OCI-LY1 (cell line): ENCODE measurements at regions not wholly inside any gene's neighbourhood (a gene's known extent, or its start where the extent isn't known, plus 50 kb on each side); places are given as distances from the start of the nearest gene placed in this dataset.

ENCODE experiments used
- H2AFZ ChIP-seq: fragments of 200-600 bp; sonication (generic), shearing (Covaris generic); 2 replicates; pipeline ENCODE4 v1.6.0; 2014; ENCODE audit warnings: antibody characterized with exemption, mild to moderate bottlenecking, low read length
- H3F3A ChIP-seq: fragments of 200-600 bp; sonication (generic), shearing (Covaris generic); 2 replicates; pipeline ENCODE4 v1.6.0; 2014; ENCODE audit warnings: mild to moderate bottlenecking, antibody characterized with exemption, low read length, moderate library complexity; ENCODE audit not compliant: insufficient read depth
- H3K27ac ChIP-seq: fragments of 200-600 bp; sonication (generic); 2 replicates; pipeline ENCODE4 v1.5.1; 2014; ENCODE audit warnings: low read length, mixed run types, mild to moderate bottlenecking, low read depth; ENCODE audit not compliant: poor library complexity, severe bottlenecking
- H3K27me3 ChIP-seq: fragments of 200-600 bp; sonication (generic); 2 replicates; pipeline ENCODE4 v1.6.0; 2014; ENCODE audit warnings: antibody characterized with exemption, mild to moderate bottlenecking, low read length, moderate library complexity; ENCODE audit not compliant: insufficient read depth
- H3K36me3 ChIP-seq: fragments of 200-600 bp; sonication (generic); 2 replicates; pipeline ENCODE4 v1.6.1; 2014; ENCODE audit warnings: mild to moderate bottlenecking, antibody characterized with exemption, low read length, moderate library complexity, mixed read lengths; ENCODE audit not compliant: insufficient read depth
- H3K4me1 ChIP-seq: fragments of 200-600 bp; sonication (generic); 2 replicates; pipeline ENCODE4 v1.5.1; 2014; ENCODE audit warnings: mild to moderate bottlenecking, low read length, moderate library complexity; ENCODE audit not compliant: insufficient read depth, severe bottlenecking
- H3K4me2 ChIP-seq: fragments of 200-600 bp; sonication (generic), shearing (Covaris generic); 2 replicates; pipeline ENCODE4 v1.6.1; 2014; ENCODE audit warnings: low read length
- H3K4me3 ChIP-seq: fragments of 200-600 bp; sonication (generic); 2 replicates; pipeline ENCODE4 v1.5.1; 2014; ENCODE audit warnings: low read length, low read depth, mild to moderate bottlenecking, mixed read lengths; ENCODE audit not compliant: poor library complexity, severe bottlenecking
- H3K79me2 ChIP-seq: fragments of 200-600 bp; shearing (Covaris generic); 2 replicates; pipeline ENCODE4 v1.6.1; 2016; ENCODE audit warnings: mixed run types, low read length, mixed read lengths; ENCODE audit not compliant: insufficient read depth
- H3K9ac ChIP-seq: fragments of 200-600 bp; sonication (generic), shearing (Covaris generic); 2 replicates; pipeline ENCODE4 v1.6.1; 2014; ENCODE audit warnings: mild to moderate bottlenecking, low read length, mixed read lengths
- H3K9me2 ChIP-seq: fragments of 200-600 bp; sonication (generic), shearing (Covaris generic); 2 replicates; pipeline ENCODE4 v1.6.1; 2014; ENCODE audit warnings: low read depth, mild to moderate bottlenecking, low read length, mixed read lengths
- H3K9me3 ChIP-seq: fragments of 200-600 bp; shearing (Covaris generic); 2 replicates; pipeline ENCODE4 v1.6.1; 2014; ENCODE audit warnings: low read length, mixed read lengths
- H4K20me1 ChIP-seq: fragments of 200-600 bp; sonication (generic), shearing (Covaris generic); 2 replicates; pipeline ENCODE4 v1.6.0; 2016; ENCODE audit warnings: mild to moderate bottlenecking, low read length; ENCODE audit not compliant: insufficient read depth
- EZH2 ChIP-seq: fragments of 200-600 bp; sonication (generic), shearing (Covaris generic); IDR thresholded peaks from 2 replicates; pipeline ENCODE4 v1.8.0; 2017; ENCODE audit warnings: borderline replicate concordance, mixed run types, mild to moderate bottlenecking, antibody characterized with exemption, low read length, moderate library complexity, mixed read lengths
- TF ChIP-seq, protein P1 (sequence below): fragments of 200-600 bp; sonication (generic), shearing (Covaris generic); IDR thresholded peaks from 2 replicates; pipeline ENCODE4 v1.5.1; 2017; ENCODE audit warnings: mild to moderate bottlenecking, antibody characterized with exemption, low read length, moderate library complexity, mixed read lengths

DNA sequence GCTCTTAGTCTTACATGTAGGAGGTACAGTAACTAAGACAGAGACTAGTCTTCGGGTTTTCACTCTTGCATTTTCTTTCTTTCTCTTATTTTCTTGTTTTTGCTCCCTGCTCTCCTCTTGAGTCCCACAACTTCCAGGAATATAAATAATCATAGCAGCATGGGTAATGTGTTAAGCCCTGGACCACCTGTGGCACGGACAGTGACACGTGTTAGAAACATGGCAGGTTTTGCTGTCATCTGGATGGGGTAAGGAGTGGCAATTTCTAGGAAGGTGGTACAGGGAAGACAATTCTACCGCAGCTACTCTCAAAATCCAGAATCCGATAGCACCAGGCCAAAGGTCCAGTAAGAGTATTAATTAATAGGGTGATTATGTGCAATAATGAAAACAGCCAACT, 237.5 kb upstream of the FAM98A start:
- TF ChIP-seq EZH2, result no peak
- TF ChIP-seq, protein P1, sequence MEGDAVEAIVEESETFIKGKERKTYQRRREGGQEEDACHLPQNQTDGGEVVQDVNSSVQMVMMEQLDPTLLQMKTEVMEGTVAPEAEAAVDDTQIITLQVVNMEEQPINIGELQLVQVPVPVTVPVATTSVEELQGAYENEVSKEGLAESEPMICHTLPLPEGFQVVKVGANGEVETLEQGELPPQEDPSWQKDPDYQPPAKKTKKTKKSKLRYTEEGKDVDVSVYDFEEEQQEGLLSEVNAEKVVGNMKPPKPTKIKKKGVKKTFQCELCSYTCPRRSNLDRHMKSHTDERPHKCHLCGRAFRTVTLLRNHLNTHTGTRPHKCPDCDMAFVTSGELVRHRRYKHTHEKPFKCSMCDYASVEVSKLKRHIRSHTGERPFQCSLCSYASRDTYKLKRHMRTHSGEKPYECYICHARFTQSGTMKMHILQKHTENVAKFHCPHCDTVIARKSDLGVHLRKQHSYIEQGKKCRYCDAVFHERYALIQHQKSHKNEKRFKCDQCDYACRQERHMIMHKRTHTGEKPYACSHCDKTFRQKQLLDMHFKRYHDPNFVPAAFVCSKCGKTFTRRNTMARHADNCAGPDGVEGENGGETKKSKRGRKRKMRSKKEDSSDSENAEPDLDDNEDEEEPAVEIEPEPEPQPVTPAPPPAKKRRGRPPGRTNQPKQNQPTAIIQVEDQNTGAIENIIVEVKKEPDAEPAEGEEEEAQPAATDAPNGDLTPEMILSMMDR, result no peak
- no peaks in the 10 kb centered on the region for H3K27me3 ChIP-seq
- H2AFZ ChIP-seq, result no peak overlapping the region
- H3F3A ChIP-seq, result no peaks in the 10 kb centered on the region
- H4K20me1 ChIP-seq, result no peaks in the 10 kb centered on the region
- no peak overlapping the region for H3K9ac ChIP-seq
- no peaks in the 10 kb centered on the region for H3K4me1 ChIP-seq
- H3K4me2 ChIP-seq, result no peak overlapping the region
- no peaks in the 10 kb centered on the region for H3K9me2 ChIP-seq
- H3K4me3 ChIP-seq, result no peak overlapping the region
- no peak overlapping the region for H3K27ac ChIP-seq
- H3K9me3 ChIP-seq, result no peaks in the 10 kb centered on the region
- H3K36me3 ChIP-seq, result no peaks in the 10 kb centered on the region
- H3K79me2 ChIP-seq, result no peaks in the 10 kb centered on the region

DNA sequence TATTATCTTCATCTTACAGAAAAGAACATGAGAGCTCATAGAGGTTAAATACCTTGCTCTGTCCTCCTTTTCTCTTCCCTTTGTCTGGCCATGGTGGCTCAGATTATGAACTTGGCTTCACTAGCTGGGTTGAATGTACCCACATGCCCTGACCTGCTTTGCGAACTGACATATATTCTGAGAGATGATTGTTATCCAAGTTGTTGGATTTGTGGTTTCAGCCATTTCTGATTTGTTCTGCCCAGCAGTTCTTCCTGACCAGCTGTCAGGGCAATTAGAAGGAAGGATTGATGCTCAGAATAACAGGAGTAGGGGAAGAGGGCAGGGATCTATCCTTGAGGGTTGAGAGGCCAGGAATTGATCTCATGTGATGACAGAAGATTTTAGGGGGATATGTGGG, 236.8 kb upstream of the FAM98A start:
- Histone ChIP-seq H3K4me2 (no peak overlapping the region), H3K9ac (no peak overlapping the region), H3K4me3 (no peak overlapping the region), H3K36me3 (no peaks in the 10 kb centered on the region), H3K9me3 (no peaks in the 10 kb centered on the region), H3K27ac (no peak overlapping the region), H3F3A (no peaks in the 10 kb centered on the region), H3K9me2 (no peaks in the 10 kb centered on the region), H3K79me2 (no peaks in the 10 kb centered on the region), H4K20me1 (no peaks in the 10 kb centered on the region), H3K4me1 (no peaks in the 10 kb centered on the region), H3K27me3 (no peaks in the 10 kb centered on the region), H2AFZ (no peak overlapping the region)
- TF ChIP-seq, protein P1, result no peak
- TF ChIP-seq EZH2, result no peak

DNA sequence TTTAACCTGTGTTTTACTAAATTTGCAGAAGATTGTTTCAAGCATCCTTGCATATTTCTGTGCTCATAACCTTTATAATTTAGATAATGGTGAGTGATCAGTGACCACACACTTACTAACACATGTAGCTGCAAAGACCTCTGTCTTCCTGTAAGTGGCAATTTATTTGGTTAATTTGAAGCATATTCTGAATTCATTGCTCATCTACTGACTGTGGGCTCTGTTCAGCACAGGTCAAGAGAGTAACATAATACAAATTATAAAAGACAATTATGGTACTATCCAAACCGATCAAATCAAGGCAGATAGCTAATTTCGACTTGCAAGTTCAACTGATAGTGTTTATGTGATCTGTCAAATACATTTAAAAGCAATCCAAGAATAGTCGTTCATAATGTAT, 223.9 kb upstream of the FAM98A start:
- Histone ChIP-seq H3F3A (no peaks in the 10 kb centered on the region), H3K4me1 (no peaks in the 10 kb centered on the region), H3K27me3 (no peaks in the 10 kb centered on the region), H3K9ac (no peak overlapping the region), H3K9me3 (no peaks in the 10 kb centered on the region), H2AFZ (no peak overlapping the region), H3K79me2 (no peaks in the 10 kb centered on the region), H3K27ac (no peak overlapping the region), H3K4me3 (no peak overlapping the region), H3K36me3 (no peaks in the 10 kb centered on the region), H3K4me2 (no peak overlapping the region), H3K9me2 (no peaks in the 10 kb centered on the region), H4K20me1 (no peaks in the 10 kb centered on the region)
- TF ChIP-seq, protein P1, result no peak
- no peak for TF ChIP-seq EZH2
